BLaER1 (cell line): ENCODE measurements at regions not wholly inside any gene's neighbourhood (a gene's known extent, or its start where the extent isn't known, plus 50 kb on each side); places are given as distances from the start of the nearest gene placed in this dataset.
"Not testable (repeated sequence)": the region's sequence is repeated elsewhere in the genome, so short reads cannot be mapped to it uniquely, and the experiment has no call there.

Source experiments
- H3K27ac ChIP-seq: shearing (Covaris generic); formaldehyde crosslinking; 2 replicates; pipeline ENCODE4 v1.8.1; 2022
- H3K27me3 ChIP-seq: shearing (Covaris generic); formaldehyde crosslinking; 2 replicates; pipeline ENCODE4 v1.8.1; 2022
- H3K36me3 ChIP-seq: shearing (Covaris generic); formaldehyde crosslinking; 2 replicates; pipeline ENCODE4 v1.8.1; 2022
- H3K4me1 ChIP-seq: shearing (Covaris generic); formaldehyde crosslinking; 2 replicates; pipeline ENCODE4 v1.8.1; 2022
- H3K4me2 ChIP-seq: shearing (Covaris generic); formaldehyde crosslinking; 2 replicates; pipeline ENCODE4 v1.8.1; 2022
- H3K4me3 ChIP-seq: shearing (Covaris generic); formaldehyde crosslinking; 2 replicates; pipeline ENCODE4 v1.8.1; 2022
- H3K9ac ChIP-seq: shearing (Covaris generic); formaldehyde crosslinking; 2 replicates; pipeline ENCODE4 v1.8.1; 2022
- H3K9me3 ChIP-seq: shearing (Covaris generic); formaldehyde crosslinking; 2 replicates; pipeline ENCODE4 v1.8.1; 2022
- H4K20me1 ChIP-seq: shearing (Covaris generic); formaldehyde crosslinking; 2 replicates; pipeline ENCODE4 v1.8.1; 2022
- Cebpa-rat ChIP-seq: shearing (Covaris generic); IDR thresholded peaks from 2 replicates; pipeline ENCODE4 v1.8.1; 2022

DNA sequence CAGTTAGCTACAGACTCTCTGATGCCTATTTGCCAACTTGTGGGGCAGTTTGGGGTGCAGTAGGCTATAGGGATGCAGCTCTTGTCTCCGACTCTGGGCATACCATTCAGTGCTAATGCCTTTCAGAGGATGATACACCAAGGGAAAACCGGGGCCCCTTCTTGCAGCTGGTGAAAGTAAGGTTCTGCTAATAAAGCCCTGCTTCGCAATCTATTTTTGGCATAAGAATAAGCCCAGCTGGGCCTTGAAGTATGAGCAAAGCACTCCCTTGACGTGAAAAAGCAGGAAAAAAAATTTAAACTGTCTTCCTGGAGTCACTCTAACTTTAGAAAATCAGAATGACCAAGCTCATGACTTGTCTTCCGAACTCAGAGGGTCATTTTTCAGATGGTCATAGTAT, 124.1 kb upstream of the RBM19 start:
- Histone ChIP-seq H3K27me3 (no peaks in the 10 kb centered on the region), H3K9me3 (peaks cover 11% of the 10 kb centered on the region), H3K4me1 (no peaks in the 10 kb centered on the region), H3K4me2 (no peak overlapping the region), H3K27ac (no peak overlapping the region), H3K9ac (no peak overlapping the region), H4K20me1 (no peaks in the 10 kb centered on the region), H3K36me3 (no peaks in the 10 kb centered on the region), H3K4me3 (no peak overlapping the region)
- no peak for TF ChIP-seq Cebpa-rat

DNA sequence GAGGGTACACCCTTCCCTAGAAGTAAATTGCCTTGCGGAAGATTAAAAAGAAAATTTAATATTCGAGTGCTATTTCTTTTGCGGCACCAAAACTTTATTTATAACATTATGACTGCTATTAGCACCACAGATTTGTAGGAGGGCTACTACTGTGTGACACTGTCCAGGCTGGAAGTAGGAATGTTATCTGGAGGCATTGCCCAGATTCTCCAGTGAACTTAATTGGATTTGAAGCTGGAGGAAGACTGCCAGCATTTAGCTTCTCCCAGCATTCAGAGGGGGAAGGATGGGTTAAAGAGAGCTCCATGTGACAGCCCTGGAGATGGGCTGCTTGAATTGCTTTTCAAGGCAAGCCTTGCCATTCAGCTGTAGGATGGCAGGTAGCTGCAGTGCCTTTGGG, 107.0 kb upstream of the RBM19 start:
- Histone ChIP-seq H3K9me3 (no peaks in the 10 kb centered on the region), H3K4me1 (no peaks in the 10 kb centered on the region), H3K36me3 (no peaks in the 10 kb centered on the region), H3K4me2 (no peak overlapping the region), H3K4me3 (no peak overlapping the region), H3K9ac (no peak overlapping the region), H4K20me1 (no peaks in the 10 kb centered on the region), H3K27ac (no peak overlapping the region), H3K27me3 (no peaks in the 10 kb centered on the region)
- no peak for TF ChIP-seq Cebpa-rat

DNA sequence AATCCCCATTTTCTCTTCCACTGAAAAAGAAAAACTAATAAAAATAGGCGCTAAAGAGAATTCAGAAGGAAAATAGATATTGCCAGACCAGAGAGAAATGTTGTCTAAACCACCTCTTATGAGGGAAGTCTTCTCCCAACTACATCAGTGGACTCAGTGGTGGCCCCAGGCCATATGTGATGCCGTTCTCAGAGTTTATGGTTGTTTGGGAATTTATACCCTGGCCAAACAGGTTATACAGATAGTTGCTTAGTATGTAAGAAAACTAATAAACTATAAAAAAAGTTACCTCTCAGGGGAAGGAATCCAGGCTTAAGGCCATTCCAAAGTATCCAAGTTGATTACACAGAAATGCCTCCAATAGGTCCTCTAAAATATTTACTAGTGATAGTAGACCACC, 103.4 kb upstream of the RBM19 start:
- H3K36me3 ChIP-seq: no peaks in the 10 kb centered on the region
- no peak overlapping the region for H3K27ac ChIP-seq
- no peak overlapping the region for H3K4me3 ChIP-seq
- H3K4me1 ChIP-seq: no peaks in the 10 kb centered on the region
- H4K20me1 ChIP-seq: no peaks in the 10 kb centered on the region
- no peak overlapping the region for H3K9ac ChIP-seq
- no peak overlapping the region for H3K4me2 ChIP-seq
- no peaks in the 10 kb centered on the region for H3K27me3 ChIP-seq
- no peak for TF ChIP-seq Cebpa-rat
- H3K9me3 ChIP-seq: peaks cover 8% of the 10 kb centered on the region

DNA sequence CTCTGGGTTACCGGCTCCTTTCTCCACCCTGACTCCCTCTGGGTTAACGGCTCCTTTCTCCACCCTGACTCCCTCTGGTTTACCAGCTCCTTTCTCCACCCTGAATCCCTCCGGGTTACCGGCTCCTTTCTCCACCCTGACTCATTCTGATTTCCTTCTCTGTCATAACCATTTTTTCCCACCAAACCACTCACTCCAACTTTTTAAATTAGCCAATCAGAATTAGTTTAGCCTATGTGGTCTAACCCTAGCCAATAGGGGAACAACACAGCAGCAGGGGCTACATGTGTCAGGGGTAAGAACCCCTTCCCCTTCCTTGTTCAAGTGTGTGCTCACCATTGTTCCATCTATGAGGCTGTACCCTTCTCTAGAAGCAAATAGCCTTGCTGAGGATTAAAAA, 98.4 kb upstream of the RBM19 start:
- Histone ChIP-seq H3K27ac (no peak overlapping the region), H3K9me3 (peaks cover 40% of the 10 kb centered on the region), H3K36me3 (no peaks in the 10 kb centered on the region), H4K20me1 (no peaks in the 10 kb centered on the region), H3K27me3 (no peaks in the 10 kb centered on the region), H3K9ac (no peak overlapping the region), H3K4me2 (no peak overlapping the region), H3K4me3 (no peak overlapping the region), H3K4me1 (no peaks in the 10 kb centered on the region)
- TF ChIP-seq Cebpa-rat: no peak

DNA sequence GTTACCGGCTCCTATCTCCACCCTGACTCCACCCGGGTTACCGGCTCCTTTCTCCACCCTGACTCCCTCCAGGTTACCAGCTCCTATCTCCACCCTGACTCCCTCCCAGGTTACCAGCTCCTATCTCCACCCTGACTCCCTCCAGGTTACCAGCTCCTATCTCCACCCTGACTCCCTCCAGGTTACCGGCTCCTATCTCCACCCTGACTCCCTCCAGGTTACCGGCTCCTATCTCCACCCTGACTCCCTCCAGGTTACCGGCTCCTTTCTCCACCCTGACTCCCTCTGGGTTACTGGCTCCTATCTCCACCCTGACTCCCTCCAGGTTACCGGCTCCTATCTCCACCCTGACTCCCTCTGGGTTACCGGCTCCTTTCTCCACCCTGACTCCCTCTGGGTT, 97.9 kb upstream of the RBM19 start:
- not testable (repeated sequence) for H3K4me1 ChIP-seq, H3K27ac ChIP-seq, H4K20me1 ChIP-seq, H3K9ac ChIP-seq, H3K27me3 ChIP-seq, H3K36me3 ChIP-seq, H3K4me2 ChIP-seq, H3K4me3 ChIP-seq
- H3K9me3 ChIP-seq: peaks cover 40% of the 10 kb centered on the region

DNA sequence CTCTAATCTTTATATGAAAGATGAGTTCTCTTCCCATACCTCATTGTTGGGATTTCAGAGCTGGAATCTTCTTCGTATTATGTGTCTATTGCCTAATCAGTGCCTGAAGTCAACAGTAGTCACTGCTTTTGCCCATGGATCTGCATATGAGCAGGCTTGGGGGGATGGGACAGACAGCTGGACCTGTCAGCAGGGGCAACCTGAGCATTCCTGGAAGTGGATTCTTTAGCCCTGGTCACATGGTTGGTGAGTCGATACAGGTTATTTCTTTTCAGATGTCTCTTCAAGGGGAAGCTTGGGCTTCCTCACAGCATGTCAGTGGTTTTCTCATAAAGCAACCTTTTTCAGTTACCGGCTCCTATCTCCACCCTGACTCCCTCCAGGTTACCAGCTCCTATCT, 97.3 kb upstream of the RBM19 start:
- no peaks in the 10 kb centered on the region for H4K20me1 ChIP-seq
- H3K4me2 ChIP-seq: no peak overlapping the region
- H3K36me3 ChIP-seq: no peaks in the 10 kb centered on the region
- H3K4me1 ChIP-seq: no peaks in the 10 kb centered on the region
- no peaks in the 10 kb centered on the region for H3K27me3 ChIP-seq
- peaks cover 40% of the 10 kb centered on the region for H3K9me3 ChIP-seq
- no peak overlapping the region for H3K27ac ChIP-seq
- no peak overlapping the region for H3K4me3 ChIP-seq
- TF ChIP-seq Cebpa-rat: no peak
- no peak overlapping the region for H3K9ac ChIP-seq

DNA sequence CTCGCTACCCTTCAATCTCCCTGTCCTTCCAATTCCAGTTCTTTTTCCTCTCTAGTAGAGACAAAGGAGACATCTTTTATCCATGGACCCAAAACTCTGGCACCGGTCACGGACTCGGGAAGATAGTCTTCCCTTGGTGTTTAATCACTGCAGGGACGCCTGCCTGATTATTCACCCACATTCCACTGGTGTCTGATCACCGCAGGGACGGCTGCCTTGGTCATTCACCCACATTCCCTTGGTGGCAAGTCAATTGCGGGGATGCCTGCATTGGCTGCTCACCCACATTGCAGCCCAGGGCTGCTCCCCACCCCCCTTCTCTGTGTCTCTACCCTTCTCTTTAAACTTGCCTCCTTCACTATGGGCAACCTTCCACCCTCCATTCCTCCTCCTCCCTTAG, 90.2 kb upstream of the RBM19 start:
- H3K4me3 ChIP-seq, H3K4me2 ChIP-seq, H3K27me3 ChIP-seq, H3K27ac ChIP-seq, H4K20me1 ChIP-seq, H3K9ac ChIP-seq, H3K4me1 ChIP-seq, H3K36me3 ChIP-seq: not testable (repeated sequence)
- peaks cover 17% of the 10 kb centered on the region for H3K9me3 ChIP-seq

DNA sequence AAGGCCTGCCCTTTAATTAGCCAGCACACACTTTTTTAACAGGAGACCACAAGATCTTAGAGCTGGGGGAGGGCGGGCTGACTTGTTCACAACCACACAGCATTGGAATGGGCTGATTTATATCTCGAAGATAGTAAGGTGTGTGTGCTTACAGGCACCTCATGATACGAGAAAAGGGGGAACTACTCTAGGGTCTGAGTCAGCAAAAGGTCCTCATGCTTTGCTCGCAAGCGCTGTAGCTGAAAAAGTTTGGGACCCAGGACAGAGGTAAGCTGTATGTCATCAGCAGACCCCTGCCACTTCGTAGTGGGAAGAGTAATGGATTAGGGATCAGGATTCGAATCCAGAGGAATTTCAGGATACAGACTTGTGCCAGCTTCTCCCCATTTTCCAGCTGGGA, 88.9 kb upstream of the RBM19 start:
- H3K9me3 ChIP-seq: peaks cover 4% of the 10 kb centered on the region
- no peaks in the 10 kb centered on the region for H3K36me3 ChIP-seq
- no peaks in the 10 kb centered on the region for H3K27me3 ChIP-seq
- TF ChIP-seq Cebpa-rat: no peak
- no peak overlapping the region for H3K4me2 ChIP-seq
- no peaks in the 10 kb centered on the region for H4K20me1 ChIP-seq
- no peak overlapping the region for H3K4me3 ChIP-seq
- no peaks in the 10 kb centered on the region for H3K4me1 ChIP-seq
- H3K9ac ChIP-seq: no peak overlapping the region
- H3K27ac ChIP-seq: no peak overlapping the region

DNA sequence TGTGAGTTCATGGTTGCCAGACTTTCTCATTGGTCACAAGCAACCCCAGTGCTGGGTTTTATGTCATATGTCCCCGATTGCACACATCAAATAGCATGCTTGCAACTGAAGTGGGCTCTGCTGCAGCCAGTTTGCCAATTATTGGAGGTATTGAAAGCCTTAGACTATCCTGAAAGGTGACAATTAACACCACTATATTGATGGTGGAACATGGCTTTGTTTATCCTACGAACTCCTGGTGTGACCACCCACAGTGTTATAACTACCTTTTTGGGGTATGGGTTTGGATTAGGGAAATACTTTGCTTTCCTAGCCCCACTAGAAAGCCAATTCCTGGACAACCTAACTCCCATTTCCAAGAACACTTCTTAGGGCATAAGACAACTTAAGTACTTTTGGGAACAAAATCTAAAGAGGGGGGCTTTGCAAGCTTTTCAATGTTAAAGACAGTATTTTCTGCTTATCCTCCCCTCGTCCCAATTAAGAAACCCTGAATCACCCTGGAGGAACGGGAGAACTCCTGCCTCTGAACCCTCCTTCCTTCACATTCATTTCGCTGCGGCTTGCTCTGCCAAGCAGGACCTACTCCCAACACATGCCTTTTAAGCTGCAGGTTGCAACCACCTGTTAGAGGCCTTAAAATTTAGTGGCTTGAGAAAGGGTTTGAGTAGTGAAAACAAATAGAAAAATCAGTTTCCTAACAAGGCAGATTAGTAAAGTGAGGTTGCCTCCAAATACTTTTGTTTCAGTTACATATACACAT, 80.3 kb upstream of the RBM19 start:
- no peaks in the 10 kb centered on the region for H3K36me3 ChIP-seq
- no peaks in the 10 kb centered on the region for H4K20me1 ChIP-seq
- H3K4me1 ChIP-seq: peaks cover 6% of the 10 kb centered on the region; the same call in 1 of the 2 replicates
- no peak overlapping the region for H3K4me3 ChIP-seq
- H3K27me3 ChIP-seq: no peaks in the 10 kb centered on the region
- H3K9me3 ChIP-seq: no peaks in the 10 kb centered on the region
- no peak overlapping the region for H3K4me2 ChIP-seq
- H3K9ac ChIP-seq: no peak overlapping the region
- TF ChIP-seq Cebpa-rat: no peak
- no peak overlapping the region for H3K27ac ChIP-seq

DNA sequence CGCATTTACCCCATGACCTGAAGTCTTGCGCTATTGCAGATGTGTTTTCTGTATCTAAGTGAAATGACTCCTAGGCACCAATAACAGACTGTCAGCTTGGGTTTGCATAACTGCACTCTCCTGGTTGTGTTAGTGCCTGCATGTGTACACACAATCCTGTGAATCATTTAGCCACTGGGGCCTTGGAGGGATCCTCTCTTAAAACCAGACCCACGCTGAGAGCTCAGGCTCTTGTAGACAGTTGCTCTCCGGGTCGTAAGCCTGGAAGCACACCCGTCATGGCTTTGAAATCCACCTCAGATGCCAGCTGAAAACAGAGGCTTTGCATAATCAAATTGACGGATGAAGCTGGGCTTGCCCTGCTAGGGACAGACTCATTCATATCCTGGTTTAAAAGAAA, 79.2 kb upstream of the RBM19 start:
- H3K36me3 ChIP-seq: no peaks in the 10 kb centered on the region
- no peak overlapping the region for H3K4me3 ChIP-seq
- no peaks in the 10 kb centered on the region for H3K9me3 ChIP-seq
- H3K9ac ChIP-seq: no peak overlapping the region
- TF ChIP-seq Cebpa-rat: no peak
- H4K20me1 ChIP-seq: no peaks in the 10 kb centered on the region
- no peak overlapping the region for H3K4me2 ChIP-seq
- H3K27ac ChIP-seq: no peak overlapping the region
- no peaks in the 10 kb centered on the region for H3K27me3 ChIP-seq
- H3K4me1 ChIP-seq: peaks cover 6% of the 10 kb centered on the region; the same call in 1 of the 2 replicates

DNA sequence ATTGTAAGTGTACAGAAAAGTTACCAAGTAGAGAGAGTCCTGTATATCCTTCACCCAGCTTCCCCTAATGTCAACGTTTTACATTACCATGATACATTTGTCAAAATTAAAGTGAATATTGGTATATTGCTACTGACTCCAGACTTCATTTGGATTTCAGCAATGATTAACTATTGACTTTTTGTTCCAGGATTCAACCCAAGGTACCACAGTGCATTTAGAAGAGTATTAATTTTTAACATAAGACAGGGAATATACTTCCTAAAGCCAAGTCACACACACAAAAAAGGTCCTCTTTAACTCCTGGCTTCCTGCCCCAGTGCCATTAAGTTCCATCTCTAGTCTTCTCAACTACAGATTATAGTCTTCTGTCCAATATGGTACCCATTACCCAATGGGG, 75.5 kb upstream of the RBM19 start:
- H3K4me1 ChIP-seq: no peaks in the 10 kb centered on the region
- no peak overlapping the region for H3K9ac ChIP-seq
- H3K9me3 ChIP-seq: no peaks in the 10 kb centered on the region
- TF ChIP-seq Cebpa-rat: no peak
- no peak overlapping the region for H3K27ac ChIP-seq
- H3K27me3 ChIP-seq: no peaks in the 10 kb centered on the region
- no peaks in the 10 kb centered on the region for H4K20me1 ChIP-seq
- H3K4me2 ChIP-seq: no peak overlapping the region
- H3K4me3 ChIP-seq: no peak overlapping the region
- H3K36me3 ChIP-seq: no peaks in the 10 kb centered on the region
